ENCODE measurements at regions not wholly inside any gene's neighbourhood (a gene's known extent, or its start where the extent isn't known, plus 50 kb on each side); places are given as distances from the start of the nearest gene placed in this dataset.

DNA sequence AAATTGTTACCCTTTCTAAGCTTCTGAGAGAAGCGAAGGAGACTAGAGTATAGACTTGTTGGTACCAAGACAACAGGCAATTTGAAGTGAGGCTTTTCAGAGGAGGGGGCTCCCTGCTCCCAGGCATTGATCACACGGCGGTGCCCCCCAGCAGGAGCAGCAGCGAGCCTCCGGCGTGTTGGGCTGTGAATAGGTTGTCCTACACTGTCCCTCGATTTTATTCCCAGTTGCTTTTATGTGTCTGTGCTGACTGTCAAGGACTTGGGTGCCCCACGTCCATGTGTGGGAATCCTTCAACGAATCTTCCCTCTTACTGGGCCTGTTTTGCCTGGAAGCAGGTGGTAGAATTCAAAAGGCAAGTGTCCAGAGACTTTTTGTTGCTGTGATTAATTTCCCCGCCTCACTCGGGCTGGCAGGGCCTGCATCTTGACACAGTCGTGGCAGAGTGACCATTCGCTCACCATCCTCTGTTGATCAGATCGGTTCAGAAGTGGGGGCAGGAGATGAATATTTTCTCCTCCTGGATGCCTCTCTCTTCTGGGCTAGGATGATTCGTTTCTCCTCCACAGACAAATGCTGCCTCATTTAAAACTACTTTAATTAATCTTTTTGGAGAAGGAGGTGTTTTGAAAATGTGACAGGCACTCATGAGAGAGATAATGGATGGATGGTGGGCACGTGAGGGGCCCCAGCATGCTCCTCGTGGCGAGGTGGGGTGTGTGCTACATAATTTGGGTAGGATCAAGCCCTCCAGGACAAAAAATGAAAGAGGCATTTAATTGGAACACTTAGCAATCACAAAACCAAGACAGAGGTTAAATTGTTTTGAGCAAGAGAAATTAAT lies 77.6 kb downstream of the SMIM21 start:
- CTCF ChIA-PET = no interaction called here
- no peak overlapping the region for H3K4me3 ChIP-seq (ENCODE audit: low read depth, low read length)
- POLR2A ChIA-PET = no interaction called here
- TF ChIP-seq, protein P1, sequence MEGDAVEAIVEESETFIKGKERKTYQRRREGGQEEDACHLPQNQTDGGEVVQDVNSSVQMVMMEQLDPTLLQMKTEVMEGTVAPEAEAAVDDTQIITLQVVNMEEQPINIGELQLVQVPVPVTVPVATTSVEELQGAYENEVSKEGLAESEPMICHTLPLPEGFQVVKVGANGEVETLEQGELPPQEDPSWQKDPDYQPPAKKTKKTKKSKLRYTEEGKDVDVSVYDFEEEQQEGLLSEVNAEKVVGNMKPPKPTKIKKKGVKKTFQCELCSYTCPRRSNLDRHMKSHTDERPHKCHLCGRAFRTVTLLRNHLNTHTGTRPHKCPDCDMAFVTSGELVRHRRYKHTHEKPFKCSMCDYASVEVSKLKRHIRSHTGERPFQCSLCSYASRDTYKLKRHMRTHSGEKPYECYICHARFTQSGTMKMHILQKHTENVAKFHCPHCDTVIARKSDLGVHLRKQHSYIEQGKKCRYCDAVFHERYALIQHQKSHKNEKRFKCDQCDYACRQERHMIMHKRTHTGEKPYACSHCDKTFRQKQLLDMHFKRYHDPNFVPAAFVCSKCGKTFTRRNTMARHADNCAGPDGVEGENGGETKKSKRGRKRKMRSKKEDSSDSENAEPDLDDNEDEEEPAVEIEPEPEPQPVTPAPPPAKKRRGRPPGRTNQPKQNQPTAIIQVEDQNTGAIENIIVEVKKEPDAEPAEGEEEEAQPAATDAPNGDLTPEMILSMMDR (IDR thresholded peaks at IDR 0.05; ENCODE audit: low read depth, low read length) = no peak
- no peak for DNase-seq (ENCODE audit: low read depth, low spot score)
- peaks cover 7% of the 10 kb centered on the region for H3K9me3 ChIP-seq (ENCODE audit: control insufficient read depth, insufficient read depth, low read length)
- H3K27me3 ChIP-seq (ENCODE audit: control insufficient read depth, insufficient read depth, low read length) = peaks cover 2% of the 10 kb centered on the region
- H3K27ac ChIP-seq (ENCODE audit: low read depth, low read length) = no peak overlapping the region

DNA sequence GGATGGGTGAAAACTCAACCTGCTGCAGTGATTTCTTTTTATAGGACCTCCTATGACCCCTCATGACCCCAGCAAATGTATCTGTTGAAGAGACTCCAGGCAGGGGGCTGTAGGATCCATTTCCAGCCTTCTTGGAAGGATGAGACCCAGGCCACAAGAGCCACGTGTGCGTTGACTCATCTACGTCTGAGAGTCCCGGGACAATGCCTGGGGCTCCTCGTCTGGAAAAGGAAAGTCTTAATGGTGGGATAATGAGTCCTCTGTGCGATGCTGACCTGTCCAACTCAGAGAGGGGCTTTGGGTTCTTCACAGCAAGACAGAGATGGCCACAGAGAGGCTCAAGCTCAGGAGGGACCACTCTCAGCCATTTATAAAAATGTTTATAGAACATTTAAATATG lies 80.8 kb downstream of the SMIM21 start:
- H3K9me3 ChIP-seq (ENCODE audit: control insufficient read depth, insufficient read depth, low read length) = no peaks in the 10 kb centered on the region; the same call in 1 of the 2 replicates
- no peak overlapping the region for H3K27ac ChIP-seq (ENCODE audit: low read depth, low read length)
- H3K4me3 ChIP-seq (ENCODE audit: low read depth, low read length) = no peak overlapping the region
- TF ChIP-seq, protein P1 (IDR thresholded peaks at IDR 0.05; ENCODE audit: low read depth, low read length) = no peak
- POLR2A ChIA-PET = no interaction called here
- H3K27me3 ChIP-seq (ENCODE audit: control insufficient read depth, insufficient read depth, low read length) = peaks cover 2% of the 10 kb centered on the region
- no peak for DNase-seq (ENCODE audit: low read depth, low spot score)
- CTCF ChIA-PET = no interaction called here

DNA sequence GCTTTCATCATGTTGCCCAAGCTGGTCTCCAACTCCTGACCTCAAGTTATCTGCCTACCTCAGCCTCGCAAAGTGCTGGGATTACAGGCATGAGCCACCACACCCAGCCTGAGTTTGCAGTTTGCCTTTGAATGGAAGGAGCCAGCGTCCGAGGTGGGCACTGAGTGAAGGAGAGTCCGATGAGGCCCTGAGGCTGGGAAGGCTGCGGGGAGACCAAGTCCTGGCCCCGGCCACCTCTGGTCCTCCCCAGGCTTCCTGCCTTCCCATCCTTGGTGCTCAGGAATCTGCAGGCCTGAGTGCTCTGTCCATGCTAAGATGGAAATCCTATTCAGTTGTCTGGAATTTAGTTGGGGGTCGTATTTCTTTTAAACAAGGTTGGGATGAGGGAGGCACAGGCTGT lies 82.9 kb downstream of the SMIM21 start:
- peak overlapping the region; percentile 11 for H3K27ac ChIP-seq (ENCODE audit: low read depth, low read length)
- ChIA-PET CTCF (no interaction called here), POLR2A (no interaction called here)
- peaks cover 5% of the 10 kb centered on the region for H3K27me3 ChIP-seq (ENCODE audit: control insufficient read depth, insufficient read depth, low read length)
- no peak overlapping the region for H3K4me3 ChIP-seq (ENCODE audit: low read depth, low read length)
- DNase-seq (ENCODE audit: low read depth, low spot score) = no peak
- TF ChIP-seq, protein P1 (IDR thresholded peaks at IDR 0.05; ENCODE audit: low read depth, low read length) = no peak
- H3K9me3 ChIP-seq (ENCODE audit: control insufficient read depth, insufficient read depth, low read length) = no peaks in the 10 kb centered on the region; the same call in 1 of the 2 replicates

DNA sequence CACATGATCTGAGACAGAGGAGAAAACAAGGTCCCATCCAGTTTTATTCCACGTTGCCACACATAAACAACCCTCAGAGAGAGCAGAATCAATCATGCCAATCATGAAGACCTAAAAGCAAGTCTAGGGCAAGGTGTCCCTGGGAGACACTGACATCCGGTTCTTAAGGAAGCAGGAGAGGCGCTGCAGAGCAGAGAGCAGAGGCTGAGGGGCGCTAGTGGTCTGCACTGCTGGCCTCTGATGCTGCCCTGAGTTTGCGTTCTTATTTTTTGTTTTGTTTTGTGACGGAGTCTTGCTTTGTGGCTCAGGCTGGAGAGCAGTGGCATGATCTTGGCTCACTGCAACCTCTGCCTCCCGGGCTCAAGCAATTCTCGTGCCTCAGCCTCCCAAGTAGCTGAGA lies 83.3 kb downstream of the SMIM21 start:
- H3K9me3 ChIP-seq (ENCODE audit: control insufficient read depth, insufficient read depth, low read length) = no peaks in the 10 kb centered on the region
- peaks cover 5% of the 10 kb centered on the region for H3K27me3 ChIP-seq (ENCODE audit: control insufficient read depth, insufficient read depth, low read length)
- H3K27ac ChIP-seq (ENCODE audit: low read depth, low read length) = no peak overlapping the region
- CTCF ChIA-PET = no interaction called here
- TF ChIP-seq, protein P1 (IDR thresholded peaks at IDR 0.05; ENCODE audit: low read depth, low read length) = no peak
- H3K4me3 ChIP-seq (ENCODE audit: low read depth, low read length) = no peak overlapping the region
- no peak for DNase-seq (ENCODE audit: low read depth, low spot score)
- POLR2A ChIA-PET = no interaction called here

DNA sequence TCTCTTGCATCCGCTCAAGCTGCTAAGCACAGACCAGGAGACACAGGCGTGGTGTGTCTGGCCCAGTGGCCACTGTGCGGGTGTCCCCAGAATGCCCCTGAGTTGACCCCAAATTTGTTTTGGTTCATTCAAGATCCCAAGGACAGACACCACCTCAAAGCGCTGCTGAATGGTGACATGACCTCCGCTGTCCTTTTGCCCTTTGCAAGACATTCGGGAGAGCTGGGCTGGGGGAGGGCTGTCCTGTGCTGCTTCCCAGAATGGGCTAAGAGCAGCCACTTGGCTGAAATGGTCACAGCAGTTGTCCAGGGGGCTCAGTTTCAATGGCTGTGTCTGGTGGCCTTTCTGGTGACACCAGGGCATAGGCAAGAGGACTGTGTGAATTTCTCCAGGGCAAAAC lies 84.1 kb downstream of the SMIM21 start:
- CTCF ChIA-PET = no interaction called here
- TF ChIP-seq, protein P1 (IDR thresholded peaks at IDR 0.05; ENCODE audit: low read depth, low read length) = no peak
- POLR2A ChIA-PET = no interaction called here
- peaks cover 5% of the 10 kb centered on the region for H3K27me3 ChIP-seq (ENCODE audit: control insufficient read depth, insufficient read depth, low read length)
- no peaks in the 10 kb centered on the region for H3K9me3 ChIP-seq (ENCODE audit: control insufficient read depth, insufficient read depth, low read length)
- H3K4me3 ChIP-seq (ENCODE audit: low read depth, low read length) = no peak overlapping the region
- H3K27ac ChIP-seq (ENCODE audit: low read depth, low read length) = no peak overlapping the region
- no peak for DNase-seq (ENCODE audit: low read depth, low spot score)

Data from AG04450 (cell line).